ENCODE measurements at regions not wholly inside any gene's neighbourhood (a gene's known extent, or its start where the extent isn't known, plus 50 kb on each side); places are given as distances from the start of the nearest gene placed in this dataset.

GRCh38 chr2:204258890-204259289 is 286.4 kb upstream of the PARD3B start:
- no peak for TF ChIP-seq CTCF (IDR thresholded peaks at IDR 0.05; ENCODE audit: insufficient read depth, low read depth, low read length, missing control alignments)
- H3K4me3 ChIP-seq (ENCODE audit: low read length), result no peak overlapping the region
- no peak for DNase-seq (ENCODE audit: low read depth)

GRCh38 chr2:204260162-204260877 is 285.0 kb upstream of the PARD3B start:
- no peak overlapping the region for H3K4me3 ChIP-seq (ENCODE audit: low read length)
- peak; percentile 85 for TF ChIP-seq CTCF (IDR thresholded peaks at IDR 0.05; ENCODE audit: insufficient read depth, low read depth, low read length, missing control alignments)
- peak; percentile 67 for DNase-seq (ENCODE audit: low read depth)

- DNase-seq (ENCODE audit: low read depth), result no peak
- TF ChIP-seq CTCF (IDR thresholded peaks at IDR 0.05; ENCODE audit: insufficient read depth, low read depth, low read length, missing control alignments), result no peak
- H3K4me3 ChIP-seq (ENCODE audit: low read length), result no peak overlapping the region
Measured at GRCh38 chr2:204260901-204261300, 284.4 kb upstream of the PARD3B start.

GRCh38 chr2:204261846-204262245 is 283.4 kb upstream of the PARD3B start:
- no peak for TF ChIP-seq CTCF (IDR thresholded peaks at IDR 0.05; ENCODE audit: insufficient read depth, low read depth, low read length, missing control alignments)
- no peak overlapping the region for H3K4me3 ChIP-seq (ENCODE audit: low read length)
- no peak for DNase-seq (ENCODE audit: low read depth)

GRCh38 chr2:204264085-204264553 is 281.2 kb upstream of the PARD3B start:
- H3K4me3 ChIP-seq (ENCODE audit: low read length), result no peak overlapping the region
- no peak for TF ChIP-seq CTCF (IDR thresholded peaks at IDR 0.05; ENCODE audit: insufficient read depth, low read depth, low read length, missing control alignments)
- DNase-seq (ENCODE audit: low read depth), result no peak

- no peak overlapping the region for H3K4me3 ChIP-seq (ENCODE audit: low read length)
- no peak for TF ChIP-seq CTCF (IDR thresholded peaks at IDR 0.05; ENCODE audit: insufficient read depth, low read depth, low read length, missing control alignments)
- DNase-seq (ENCODE audit: low read depth), result no peak
Measured at GRCh38 chr2:204264621-204265140, 280.6 kb upstream of the PARD3B start.

Data from epithelial cell of esophagus (primary cell).